MCF 10A (cell line): ENCODE measurements at regions not wholly inside any gene's neighbourhood (a gene's known extent, or its start where the extent isn't known, plus 50 kb on each side); places are given as distances from the start of the nearest gene placed in this dataset.

ENCODE experiments used
- BruUV-seq: library from RNA; stranded (reverse); fragments of 400-500 nt; replicated peaks from 2 replicates; lab custom pipeline; 2021; lab: Mats Ljungman, UMichigan
- CTCF ChIA-PET: fragments of 300-600 bp; sonication (Branson Sonifier 250); formaldehyde crosslinking; extraction: SDS; loops from one replicate; lab custom pipeline; 2021; ENCODE audit warnings: antibody characterized with exemption, inconsistent platforms; lab: Yijun Ruan, JAX
- POLR2A ChIA-PET: fragments of 300-600, 350-650 bp; sonication (Branson Sonifier 250); formaldehyde crosslinking; extraction: SDS; loops from one replicate; lab custom pipeline; 2020; ENCODE audit warnings: antibody characterized with exemption, inconsistent platforms; lab: Yijun Ruan, JAX
- DNase-seq: peaks from one replicate; pipeline ENCODE4 v3.0.0-alpha.2; 2018; ENCODE audit not compliant: unreplicated experiment
- H3K27ac Mint-ChIP-seq: one replicate; pipeline ENCODE4 v1.8.0; 2022; ENCODE audit warnings: mild to moderate bottlenecking, low read depth, mixed read lengths; ENCODE audit not compliant: unreplicated experiment
- H3K27me3 Mint-ChIP-seq: one replicate; pipeline ENCODE4 v1.8.0; 2022; ENCODE audit warnings: mixed read lengths; ENCODE audit not compliant: insufficient read depth, unreplicated experiment
- H3K36me3 Mint-ChIP-seq: one replicate; pipeline ENCODE4 v1.8.0; 2022; ENCODE audit warnings: mild to moderate bottlenecking, moderate library complexity, mixed read lengths; ENCODE audit not compliant: insufficient read depth, unreplicated experiment
- H3K4me1 Mint-ChIP-seq: one replicate; pipeline ENCODE4 v1.8.0; 2022; ENCODE audit warnings: mixed read lengths; ENCODE audit not compliant: insufficient read depth, unreplicated experiment
- H3K4me3 Mint-ChIP-seq: one replicate; pipeline ENCODE4 v1.8.0; 2022; ENCODE audit warnings: mild to moderate bottlenecking, moderate library complexity, mixed read lengths; ENCODE audit not compliant: unreplicated experiment
- H3K9me3 Mint-ChIP-seq: one replicate; pipeline ENCODE4 v1.8.0; 2022; ENCODE audit warnings: mixed read lengths; ENCODE audit not compliant: unreplicated experiment
- CTCF ChIP-seq: fragments of 200-600 bp; IDR thresholded peaks from one replicate; pipeline ENCODE4 v1.8.0; 2022; ENCODE audit warnings: antibody characterized with exemption, mild to moderate bottlenecking; ENCODE audit not compliant: unreplicated experiment
- intact Hi-C: fragments of 100-400 bp; cut with micrococcal nuclease; formaldehyde crosslinking; loops from 2 replicates; pipeline ENCODE4 v1.14.1; 2022

- no peak for DNase-seq
- Mint-ChIP-seq H3K36me3 (no peaks in the 10 kb centered on the region), H3K4me1 (no peaks in the 10 kb centered on the region), H3K27me3 (no peaks in the 10 kb centered on the region), H3K27ac (no peak overlapping the region), H3K4me3 (no peak overlapping the region), H3K9me3 (no peaks in the 10 kb centered on the region)
- intact Hi-C loops, result no loop called here
- CTCF ChIA-PET, result no interaction called here
- POLR2A ChIA-PET, result no interaction called here
- BruUV-seq, result no TSS peak
- TF ChIP-seq CTCF, result no peak
Measured at GRCh38 chr5:74492230-74492629, 148.3 kb downstream of the ENC1 start.

- no TSS peak for BruUV-seq
- Mint-ChIP-seq H3K27me3 (no peaks in the 10 kb centered on the region), H3K4me3 (no peak overlapping the region), H3K4me1 (no peaks in the 10 kb centered on the region), H3K27ac (no peak overlapping the region), H3K36me3 (no peaks in the 10 kb centered on the region), H3K9me3 (no peaks in the 10 kb centered on the region)
- no peak for DNase-seq
- intact Hi-C loops, result no loop called here
- TF ChIP-seq CTCF, result no peak
- POLR2A ChIA-PET, result no interaction called here
- CTCF ChIA-PET, result no interaction called here
Measured at GRCh38 chr5:74491586-74491985, 148.9 kb downstream of the ENC1 start.

- POLR2A ChIA-PET, result interaction anchor here (0.5 kb wide), 1 partner anchor 77 kb away, joined by 3 read pairs; no protein-coding TSS in a partner anchor
- Mint-ChIP-seq H3K36me3 (no peaks in the 10 kb centered on the region), H3K27ac (no peak overlapping the region), H3K4me3 (no peak overlapping the region), H3K4me1 (no peaks in the 10 kb centered on the region), H3K9me3 (no peaks in the 10 kb centered on the region), H3K27me3 (no peaks in the 10 kb centered on the region)
- intact Hi-C loops, result no loop called here
- no peak for DNase-seq
- TF ChIP-seq CTCF, result no peak
- no TSS peak for BruUV-seq
- CTCF ChIA-PET, result interaction anchor here (0.5 kb wide), 1 partner anchor 514 kb away, joined by 3 read pairs; no protein-coding TSS in a partner anchor
Measured at GRCh38 chr5:74490814-74491213, 149.7 kb downstream of the ENC1 start.

- Mint-ChIP-seq H3K4me3 (no peak overlapping the region), H3K27me3 (no peaks in the 10 kb centered on the region), H3K4me1 (no peaks in the 10 kb centered on the region), H3K9me3 (no peaks in the 10 kb centered on the region), H3K27ac (no peak overlapping the region), H3K36me3 (no peaks in the 10 kb centered on the region)
- BruUV-seq, result no TSS peak
- POLR2A ChIA-PET, result no interaction called here
- intact Hi-C loops, result no loop called here
- no peak for DNase-seq
- no peak for TF ChIP-seq CTCF
- CTCF ChIA-PET, result no interaction called here
Measured at GRCh38 chr5:74482990-74483389, 157.5 kb downstream of the ENC1 start.
